GM23338 (cell line): ENCODE measurements at regions not wholly inside any gene's neighbourhood (a gene's known extent, or its start where the extent isn't known, plus 50 kb on each side); places are given as distances from the start of the nearest gene placed in this dataset.

Experiments
- ATAC-seq: fragments of 200-7000 bp; cut with Tn5 transposase; 3 replicates; pipeline ENCODE4 v1.9.1; 2020
- DNase-seq: peaks from one replicate; pipeline ENCODE4 v3.0.0-alpha.2; 2015; ENCODE audit warnings: low spot score
- H2AFZ ChIP-seq: fragments of 200-600 bp; sonication (generic); 2 replicates; pipeline ENCODE4 v1.8.0; 2016; ENCODE audit warnings: antibody characterized with exemption, mild to moderate bottlenecking, moderate library complexity
- H3F3A ChIP-seq: fragments of 200-600 bp; sonication (generic); replicated peaks from 2 replicates; pipeline ENCODE4 v1.8.0; 2017; ENCODE audit warnings: antibody characterized with exemption, mixed run types, low read depth
- H3K27ac ChIP-seq: fragments of 200-600 bp; sonication (generic); 2 replicates; pipeline ENCODE4 v1.6.1; 2016; ENCODE audit warnings: low read depth
- H3K27me3 ChIP-seq: fragments of 200-600 bp; sonication (generic); 2 replicates; pipeline ENCODE4 v1.8.0; 2016; ENCODE audit warnings: mild to moderate bottlenecking, mixed run types, moderate library complexity; ENCODE audit not compliant: insufficient read depth
- H3K36me3 ChIP-seq: fragments of 200-600 bp; sonication (generic); 2 replicates; pipeline ENCODE4 v1.8.0; 2016; ENCODE audit warnings: mild to moderate bottlenecking; ENCODE audit not compliant: insufficient read depth
- H3K4me1 ChIP-seq: fragments of 200-600 bp; sonication (generic); 2 replicates; pipeline ENCODE4 v1.8.0; 2016; ENCODE audit warnings: mild to moderate bottlenecking, moderate library complexity; ENCODE audit not compliant: insufficient read depth
- H3K4me2 ChIP-seq: fragments of 200-600 bp; sonication (generic); 2 replicates; pipeline ENCODE4 v1.7.1; 2017; ENCODE audit warnings: mixed run types
- H3K4me3 ChIP-seq: fragments of 200-600 bp; sonication (generic); 2 replicates; pipeline ENCODE4 v1.6.1; 2016; ENCODE audit warnings: mixed run types
- H3K79me2 ChIP-seq: fragments of 200-600 bp; sonication (generic); replicated peaks from 2 replicates; pipeline ENCODE4 v1.8.0; 2017; ENCODE audit warnings: mild to moderate bottlenecking; ENCODE audit not compliant: insufficient read depth
- H3K9me2 ChIP-seq: fragments of 200-600 bp; sonication (generic); 2 replicates; pipeline ENCODE4 v1.8.0; 2017; ENCODE audit not compliant: insufficient read depth
- H4K20me1 ChIP-seq: fragments of 200-600 bp; sonication (generic); replicated peaks from 2 replicates; pipeline ENCODE4 v1.8.0; 2017; ENCODE audit warnings: mild to moderate bottlenecking; ENCODE audit not compliant: insufficient read depth
- H3K27ac Mint-ChIP-seq: 2 replicates; pipeline ENCODE4 v1.8.0; 2020; ENCODE audit warnings: inconsistent platforms, mild to moderate bottlenecking, moderate library complexity, mixed read lengths
- H3K27me3 Mint-ChIP-seq: 3 replicates; pipeline ENCODE4 v1.8.0; 2022; ENCODE audit warnings: low read depth, mild to moderate bottlenecking, moderate library complexity, mixed read lengths, inconsistent platforms; ENCODE audit not compliant: insufficient read depth, poor library complexity
- H3K36me3 Mint-ChIP-seq: 3 replicates; pipeline ENCODE4 v1.8.0; 2021; ENCODE audit warnings: low read depth, mild to moderate bottlenecking, inconsistent platforms, moderate library complexity, mixed read lengths
- H3K4me1 Mint-ChIP-seq: 3 replicates; pipeline ENCODE4 v1.8.0; 2020; ENCODE audit warnings: mild to moderate bottlenecking, inconsistent platforms, mixed read lengths
- H3K4me3 Mint-ChIP-seq: 3 replicates; pipeline ENCODE4 v1.8.0; 2021; ENCODE audit warnings: moderate library complexity, mild to moderate bottlenecking, inconsistent platforms, mixed read lengths
- H3K9me3 Mint-ChIP-seq: 3 replicates; pipeline ENCODE4 v1.8.0; 2020; ENCODE audit warnings: moderate library complexity, mild to moderate bottlenecking, inconsistent platforms, mixed read lengths
- CREB1 ChIP-seq: fragments of 250-450 bp; sonication (Bioruptor Pico); IDR thresholded peaks from 2 replicates; pipeline ENCODE4 v1.5.0; 2020; ENCODE audit warnings: low read depth, mild to moderate bottlenecking, moderate library complexity
- CTCF ChIP-seq, 2 experiments: fragments of 200-600 bp in 1 of 2; sonication (generic) in 1 of 2; conservative IDR thresholded peaks; 2 replicates each; pipeline versions ENCODE4 v1.5.1 to v1.6.1; 2016 to 2017; ENCODE audit warnings: antibody characterized with exemption in 2 of 2, low read depth in 2 of 2, mild to moderate bottlenecking in 2 of 2, moderate library complexity in 1 of 2
- ETS1 ChIP-seq: IDR thresholded peaks from 2 replicates; pipeline ENCODE4 v1.6.1; 2016; ENCODE audit warnings: antibody characterized with exemption
- JUNB ChIP-seq: IDR thresholded peaks from one replicate; pipeline ENCODE4 v1.6.1; 2016; ENCODE audit warnings: antibody characterized with exemption; ENCODE audit not compliant: unreplicated experiment
- NANOG ChIP-seq: IDR thresholded peaks from 2 replicates; pipeline ENCODE4 v1.6.1; 2016; ENCODE audit warnings: antibody characterized with exemption, borderline replicate concordance
- POLR2AphosphoS5 ChIP-seq: IDR thresholded peaks from 2 replicates; pipeline ENCODE4 v1.6.1; 2016; ENCODE audit warnings: antibody characterized with exemption, low read depth
- REST ChIP-seq: IDR thresholded peaks from one replicate; pipeline ENCODE4 v1.6.1; 2018; ENCODE audit warnings: antibody characterized with exemption; ENCODE audit not compliant: unreplicated experiment
- STAT1 ChIP-seq: IDR thresholded peaks from one replicate; pipeline ENCODE4 v1.6.1; 2016; ENCODE audit warnings: antibody characterized with exemption; ENCODE audit not compliant: unreplicated experiment
- ZNF331 ChIP-seq: fragments of 250-450 bp; sonication (Bioruptor Pico); IDR thresholded peaks from 2 replicates; pipeline ENCODE4 v1.5.0; 2020; ENCODE audit warnings: low read depth, mild to moderate bottlenecking, moderate library complexity
- ZNF462 ChIP-seq: fragments of 250-450 bp; sonication (Bioruptor Pico); IDR thresholded peaks from 2 replicates; pipeline ENCODE4 v1.5.0; 2020; ENCODE audit warnings: mild to moderate bottlenecking, moderate library complexity

GRCh38 chr17:77851921-77852320 is 106.6 kb upstream of the TNRC6C start:
- Mint-ChIP-seq H3K27ac (no peak overlapping the region), H3K4me1 (no peaks in the 10 kb centered on the region), H3K4me3 (no peak overlapping the region), H3K36me3 (no peaks in the 10 kb centered on the region), H3K9me3 (no peaks in the 10 kb centered on the region; the same call in 2 of the 3 replicates), H3K27me3 (no peaks in the 10 kb centered on the region)
- H3F3A ChIP-seq = peaks cover 9% of the 10 kb centered on the region
- H3K27me3 ChIP-seq = no peaks in the 10 kb centered on the region
- ATAC-seq (no peak), DNase-seq (no peak)
- H3K4me1 ChIP-seq = no peaks in the 10 kb centered on the region
- no peak overlapping the region for H3K27ac ChIP-seq
- H3K4me2 ChIP-seq = no peak overlapping the region
- TF ChIP-seq STAT1 (no peak), ZNF331 (no peak), CREB1 (CRISPR knock-in tag) (no peak), ETS1 (no peak), JUNB (no peak), POLR2AphosphoS5 (no peak), CTCF (conservative IDR thresholded peaks at IDR 0.05; ENCODE audit: low read depth in 2 of 2) (no peak), REST (no peak), ZNF462 (CRISPR knock-in tag) (no peak), NANOG (no peak)
- H3K79me2 ChIP-seq = no peaks in the 10 kb centered on the region
- H2AFZ ChIP-seq = no peak overlapping the region
- H3K4me3 ChIP-seq = no peak overlapping the region
- no peaks in the 10 kb centered on the region for H3K36me3 ChIP-seq
- H4K20me1 ChIP-seq = no peaks in the 10 kb centered on the region
- peaks cover 2% of the 10 kb centered on the region; the same call in 1 of the 2 replicates for H3K9me2 ChIP-seq
